ENCODE measurements at regions not wholly inside any gene's neighbourhood (a gene's known extent, or its start where the extent isn't known, plus 50 kb on each side); places are given as distances from the start of the nearest gene placed in this dataset.

- Histone ChIP-seq H3K9me3 (ENCODE audit: control insufficient read depth, insufficient read depth, low read length) (peaks cover 63% of the 10 kb centered on the region), H3K27me3 (ENCODE audit: control insufficient read depth, insufficient read depth, low read length) (no peaks in the 10 kb centered on the region), H3K4me3 (ENCODE audit: low read depth, low read length) (no peak overlapping the region), H3K27ac (ENCODE audit: low read depth, low read length) (no peak overlapping the region)
- ChIA-PET POLR2A (no interaction called here), CTCF (no interaction called here)
- no peak for DNase-seq (ENCODE audit: low read depth, low spot score)
- TF ChIP-seq CTCF (IDR thresholded peaks at IDR 0.05; ENCODE audit: low read depth, low read length), result no peak
These were observed 246.1 kb upstream of the IRX4 start for GRCh38 chr5:2128686-2129355.

GRCh38 chr5:2126512-2126911, 243.8 kb upstream of the IRX4 start:
- TF ChIP-seq CTCF (IDR thresholded peaks at IDR 0.05; ENCODE audit: low read depth, low read length), result no peak
- no peaks in the 10 kb centered on the region for H3K27me3 ChIP-seq (ENCODE audit: control insufficient read depth, insufficient read depth, low read length)
- no peak overlapping the region for H3K4me3 ChIP-seq (ENCODE audit: low read depth, low read length)
- peaks cover 44% of the 10 kb centered on the region for H3K9me3 ChIP-seq (ENCODE audit: control insufficient read depth, insufficient read depth, low read length)
- no peak for DNase-seq (ENCODE audit: low read depth, low spot score)
- POLR2A ChIA-PET, result no interaction called here
- CTCF ChIA-PET, result no interaction called here
- no peak overlapping the region for H3K27ac ChIP-seq (ENCODE audit: low read depth, low read length)

GRCh38 chr5:2125901-2126265, 243.2 kb upstream of the IRX4 start:
- ChIA-PET CTCF (no interaction called here), POLR2A (no interaction called here)
- no peak overlapping the region for H3K4me3 ChIP-seq (ENCODE audit: low read depth, low read length)
- no peak for DNase-seq (ENCODE audit: low read depth, low spot score)
- no peaks in the 10 kb centered on the region for H3K27me3 ChIP-seq (ENCODE audit: control insufficient read depth, insufficient read depth, low read length)
- H3K27ac ChIP-seq (ENCODE audit: low read depth, low read length), result no peak overlapping the region
- peaks cover 38% of the 10 kb centered on the region for H3K9me3 ChIP-seq (ENCODE audit: control insufficient read depth, insufficient read depth, low read length)
- TF ChIP-seq CTCF (IDR thresholded peaks at IDR 0.05; ENCODE audit: low read depth, low read length), result no peak

GRCh38 chr5:2125171-2125900, 242.6 kb upstream of the IRX4 start:
- DNase-seq (ENCODE audit: low read depth, low spot score), result no peak
- no peak overlapping the region for H3K4me3 ChIP-seq (ENCODE audit: low read depth, low read length)
- no peaks in the 10 kb centered on the region for H3K27me3 ChIP-seq (ENCODE audit: control insufficient read depth, insufficient read depth, low read length)
- no peak for TF ChIP-seq CTCF (IDR thresholded peaks at IDR 0.05; ENCODE audit: low read depth, low read length)
- no peak overlapping the region for H3K27ac ChIP-seq (ENCODE audit: low read depth, low read length)
- POLR2A ChIA-PET, result no interaction called here
- CTCF ChIA-PET, result no interaction called here
- H3K9me3 ChIP-seq (ENCODE audit: control insufficient read depth, insufficient read depth, low read length), result peaks cover 34% of the 10 kb centered on the region

- Histone ChIP-seq H3K4me3 (ENCODE audit: low read depth, low read length) (no peak overlapping the region), H3K27me3 (ENCODE audit: control insufficient read depth, insufficient read depth, low read length) (no peaks in the 10 kb centered on the region), H3K27ac (ENCODE audit: low read depth, low read length) (no peak overlapping the region), H3K9me3 (ENCODE audit: control insufficient read depth, insufficient read depth, low read length) (peaks cover 27% of the 10 kb centered on the region)
- no peak for DNase-seq (ENCODE audit: low read depth, low spot score)
- CTCF ChIA-PET, result no interaction called here
- POLR2A ChIA-PET, result no interaction called here
- TF ChIP-seq CTCF (IDR thresholded peaks at IDR 0.05; ENCODE audit: low read depth, low read length), result no peak
These were observed 241.9 kb upstream of the IRX4 start for GRCh38 chr5:2124434-2125170.
